CD4-positive, alpha-beta T cell (primary cell): ENCODE measurements at regions not wholly inside any gene's neighbourhood (a gene's known extent, or its start where the extent isn't known, plus 50 kb on each side); places are given as distances from the start of the nearest gene placed in this dataset.

Experiments used
- ATAC-seq: fragments of 200-7000 bp; cut with Tn5 transposase; one replicate; pipeline ENCODE4 v1.10.0; 2022; ENCODE audit warnings: mild to moderate bottlenecking; ENCODE audit not compliant: poor library complexity
- CTCF ChIA-PET: fragments of 350-600 bp; sonication (Branson Sonifier 250); formaldehyde crosslinking; loops from one replicate; lab custom pipeline; 2021; ENCODE audit warnings: antibody characterized with exemption, inconsistent platforms; lab: Charles Lee
- POLR2A ChIA-PET: fragments of 350-600 bp; sonication (Branson Sonifier 250); formaldehyde crosslinking; loops from one replicate; lab custom pipeline; 2021; ENCODE audit warnings: antibody characterized with exemption, inconsistent platforms; lab: Charles Lee
- DNase-seq, 14 experiments: peaks; one replicate each; pipeline ENCODE4 v3.0.0-alpha.2; 2013 to 2020; ENCODE audit warnings: mixed read lengths in 2 of 14
- H3K27ac ChIP-seq, 2 donors: one replicate each; pipeline versions ENCODE4 v1.5.1 to v1.7.0; 2013; ENCODE audit warnings: low read length in 2 of 2, low read depth in 1 of 2, mild to moderate bottlenecking in 1 of 2
- H3K27me3 ChIP-seq, 2 experiments: 1 replicate in 1 of 2; 2 replicates in 1 of 2; pipeline versions ENCODE4 v1.6.1 to v1.7.0; 2013; ENCODE audit warnings: low read length in 2 of 2, control low read depth in 1 of 2, mild to moderate bottlenecking in 1 of 2, moderate library complexity in 1 of 2; ENCODE audit not compliant: insufficient read depth in 2 of 2, control insufficient read depth in 1 of 2
- H3K36me3 ChIP-seq: one replicate; pipeline ENCODE4 v1.6.1; 2013; ENCODE audit warnings: low read length, control low read depth; ENCODE audit not compliant: insufficient read depth
- H3K4me1 ChIP-seq: one replicate; pipeline ENCODE4 v1.6.1; 2013; ENCODE audit warnings: low read length, control low read depth; ENCODE audit not compliant: insufficient read depth
- H3K4me3 ChIP-seq: one replicate; pipeline ENCODE4 v1.5.1; 2013; ENCODE audit warnings: mild to moderate bottlenecking, low read length, moderate library complexity
- H3K9me3 ChIP-seq, 2 experiments: 1 replicate in 1 of 2; 2 replicates in 1 of 2; pipeline versions ENCODE4 v1.6.1 to v1.7.0; 2013; ENCODE audit warnings: low read length in 2 of 2, mild to moderate bottlenecking in 2 of 2, control low read depth in 1 of 2, moderate library complexity in 1 of 2; ENCODE audit not compliant: control insufficient read depth in 1 of 2, insufficient read depth in 1 of 2
- H3K27ac Mint-ChIP-seq: one replicate; pipeline ENCODE4 v1.8.0; 2020; ENCODE audit warnings: mixed read lengths
- H3K27me3 Mint-ChIP-seq: one replicate; pipeline ENCODE4 v1.8.0; 2021; ENCODE audit warnings: mixed read lengths
- H3K36me3 Mint-ChIP-seq: one replicate; pipeline ENCODE4 v1.8.0; 2021; ENCODE audit warnings: low read depth, mixed read lengths
- H3K4me1 Mint-ChIP-seq: one replicate; pipeline ENCODE4 v1.8.0; 2021; ENCODE audit warnings: low read depth, mixed read lengths
- H3K4me3 Mint-ChIP-seq: one replicate; pipeline ENCODE4 v1.8.0; 2020; ENCODE audit warnings: mild to moderate bottlenecking, mixed read lengths
- H3K9me3 Mint-ChIP-seq: one replicate; pipeline ENCODE4 v1.8.0; 2020; ENCODE audit warnings: mixed read lengths
- intact Hi-C, 2 experiments: fragments of 100-400 bp; cut with DNase I in 1 of 2; cut with micrococcal nuclease in 1 of 2; formaldehyde crosslinking; loops; one replicate each; pipeline versions ENCODE4 v1.15.1 to v1.9.0; 2023 to 2025; cut with DNase I, micrococcal nuclease
- TF ChIP-seq, protein P1 (sequence below): fragments of 200-600 bp; IDR thresholded peaks from one replicate; pipeline ENCODE4 v1.8.0; 2022; ENCODE audit warnings: antibody characterized with exemption, mild to moderate bottlenecking

DNA sequence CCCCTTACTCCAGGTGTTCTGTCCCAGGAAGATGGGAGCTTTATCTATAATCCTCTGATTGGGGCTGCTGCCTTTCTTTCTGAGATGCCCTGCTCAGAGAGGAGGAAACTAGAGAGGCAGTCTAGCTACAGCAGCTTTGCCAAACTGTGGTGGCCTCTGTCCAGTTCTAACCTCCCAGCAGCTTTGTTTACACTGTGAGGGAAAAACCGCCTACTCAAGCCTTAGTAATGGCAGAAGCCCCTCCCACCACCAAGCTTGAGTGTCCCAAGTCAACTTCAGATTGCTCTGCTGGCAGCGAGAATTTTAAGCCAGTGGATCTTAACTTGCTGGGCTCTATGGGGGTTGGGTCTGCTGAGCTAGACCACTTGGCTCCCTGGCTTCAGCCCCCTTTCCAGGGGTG is 394.9 kb upstream of the PABPC5 start:
- Histone ChIP-seq H3K27me3 (no peaks in the 10 kb centered on the region), H3K9me3 (peaks cover 0 to 5% of the 10 kb centered on the region in 2 experiments), H3K4me3 (no peak overlapping the region), H3K27ac (no peak overlapping the region), H3K4me1 (no peaks in the 10 kb centered on the region), H3K36me3 (no peaks in the 10 kb centered on the region)
- no peaks in the 10 kb centered on the region for H3K27me3 Mint-ChIP-seq
- intact Hi-C loops, result no loop called here
- DNase-seq (no peak), ATAC-seq (no peak)
- no peaks in the 10 kb centered on the region for H3K4me1 Mint-ChIP-seq
- H3K4me3 Mint-ChIP-seq, result no peak overlapping the region
- ChIA-PET POLR2A (no interaction called here), CTCF (no interaction called here)
- no peak overlapping the region for H3K27ac Mint-ChIP-seq
- TF ChIP-seq, protein P1, sequence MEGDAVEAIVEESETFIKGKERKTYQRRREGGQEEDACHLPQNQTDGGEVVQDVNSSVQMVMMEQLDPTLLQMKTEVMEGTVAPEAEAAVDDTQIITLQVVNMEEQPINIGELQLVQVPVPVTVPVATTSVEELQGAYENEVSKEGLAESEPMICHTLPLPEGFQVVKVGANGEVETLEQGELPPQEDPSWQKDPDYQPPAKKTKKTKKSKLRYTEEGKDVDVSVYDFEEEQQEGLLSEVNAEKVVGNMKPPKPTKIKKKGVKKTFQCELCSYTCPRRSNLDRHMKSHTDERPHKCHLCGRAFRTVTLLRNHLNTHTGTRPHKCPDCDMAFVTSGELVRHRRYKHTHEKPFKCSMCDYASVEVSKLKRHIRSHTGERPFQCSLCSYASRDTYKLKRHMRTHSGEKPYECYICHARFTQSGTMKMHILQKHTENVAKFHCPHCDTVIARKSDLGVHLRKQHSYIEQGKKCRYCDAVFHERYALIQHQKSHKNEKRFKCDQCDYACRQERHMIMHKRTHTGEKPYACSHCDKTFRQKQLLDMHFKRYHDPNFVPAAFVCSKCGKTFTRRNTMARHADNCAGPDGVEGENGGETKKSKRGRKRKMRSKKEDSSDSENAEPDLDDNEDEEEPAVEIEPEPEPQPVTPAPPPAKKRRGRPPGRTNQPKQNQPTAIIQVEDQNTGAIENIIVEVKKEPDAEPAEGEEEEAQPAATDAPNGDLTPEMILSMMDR, result no peak
- peaks cover 5% of the 10 kb centered on the region for H3K9me3 Mint-ChIP-seq
- H3K36me3 Mint-ChIP-seq, result no peaks in the 10 kb centered on the region

DNA sequence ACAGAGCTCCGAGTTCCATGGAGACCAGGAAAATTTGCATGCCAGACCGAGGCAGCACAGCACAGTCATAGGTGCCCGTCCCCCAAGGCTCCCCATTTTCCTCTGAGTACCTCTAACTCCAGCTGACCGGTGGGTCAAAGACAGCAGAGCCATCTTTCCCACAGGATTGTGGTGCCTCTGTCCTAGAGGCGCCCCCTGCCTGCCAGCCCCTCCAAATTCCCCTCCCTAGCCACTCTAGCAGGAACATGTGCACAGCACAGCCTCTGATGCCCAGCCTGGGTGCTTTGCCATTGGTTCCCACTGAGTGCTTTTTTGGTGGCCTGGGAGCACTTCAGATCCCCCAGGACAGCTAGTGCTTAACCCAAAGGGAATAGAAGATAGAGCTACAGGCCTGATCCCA is 368.5 kb upstream of the PABPC5 start:
- no peaks in the 10 kb centered on the region for H3K27me3 Mint-ChIP-seq
- Histone ChIP-seq H3K9me3 (peaks cover 0 to 9% of the 10 kb centered on the region in 2 experiments), H3K27me3 (no peaks in the 10 kb centered on the region), H3K36me3 (no peaks in the 10 kb centered on the region), H3K4me3 (no peak overlapping the region), H3K27ac (no peak overlapping the region), H3K4me1 (no peaks in the 10 kb centered on the region)
- DNase-seq, result no peak
- H3K4me1 Mint-ChIP-seq, result no peaks in the 10 kb centered on the region
- H3K27ac Mint-ChIP-seq, result no peak overlapping the region
- no peak for ATAC-seq
- TF ChIP-seq, protein P1, result no peak
- H3K9me3 Mint-ChIP-seq, result peaks cover 2% of the 10 kb centered on the region
- H3K4me3 Mint-ChIP-seq, result no peak overlapping the region
- CTCF ChIA-PET, result no interaction called here
- intact Hi-C loops, result no loop called here
- POLR2A ChIA-PET, result no interaction called here
- H3K36me3 Mint-ChIP-seq, result no peaks in the 10 kb centered on the region

DNA sequence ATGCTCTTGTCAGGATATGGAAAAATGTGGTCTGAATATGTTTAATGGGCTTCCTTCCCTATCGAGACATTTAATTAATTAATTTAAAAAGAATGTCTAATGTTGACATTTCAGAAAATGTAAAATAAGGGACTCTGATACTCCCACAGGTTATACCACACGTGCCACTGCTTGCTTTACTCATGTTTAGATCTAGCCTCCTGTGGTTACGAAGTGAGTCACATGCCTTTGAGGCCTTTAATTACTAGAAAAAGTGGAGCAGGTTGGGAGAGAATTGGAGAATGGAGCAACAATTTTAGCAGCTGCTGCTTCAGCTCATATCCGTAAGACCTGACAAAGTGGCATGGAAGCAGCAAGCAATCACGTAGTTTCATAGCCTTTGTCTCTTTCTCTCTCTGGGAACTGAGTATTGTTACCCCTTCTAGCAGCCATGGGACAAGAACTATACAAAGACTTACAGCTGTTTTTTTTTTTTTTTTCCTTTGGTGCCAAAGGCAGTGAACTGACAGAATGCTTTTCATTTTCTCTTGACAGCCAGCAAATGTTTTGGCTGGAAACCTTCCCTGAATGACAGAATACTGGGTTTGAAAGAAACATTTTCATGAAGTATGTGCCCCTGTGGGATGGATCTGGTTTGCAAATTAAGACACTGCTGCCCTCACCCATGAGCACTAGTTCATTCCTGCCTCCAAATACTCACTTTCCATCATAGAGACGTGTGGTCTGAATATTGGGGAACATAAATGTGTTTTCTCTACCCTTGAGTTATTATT is 355.1 kb upstream of the PABPC5 start:
- Histone ChIP-seq H3K4me3 (no peak overlapping the region), H3K27me3 (no peaks in the 10 kb centered on the region), H3K4me1 (no peaks in the 10 kb centered on the region), H3K9me3 (peaks cover 0 to 20% of the 10 kb centered on the region in 2 experiments), H3K27ac (no peak overlapping the region), H3K36me3 (no peaks in the 10 kb centered on the region)
- TF ChIP-seq, protein P1, result no peak
- no peak for DNase-seq
- no peak overlapping the region for H3K4me3 Mint-ChIP-seq
- H3K27me3 Mint-ChIP-seq, result no peaks in the 10 kb centered on the region
- no peak for ATAC-seq
- peaks cover 4% of the 10 kb centered on the region for H3K9me3 Mint-ChIP-seq
- ChIA-PET POLR2A (no interaction called here), CTCF (interaction anchor here (1.8 kb wide), 1 partner anchor 8 kb away, joined by 3 read pairs; no protein-coding TSS in a partner anchor)
- H3K27ac Mint-ChIP-seq, result no peak overlapping the region
- H3K36me3 Mint-ChIP-seq, result no peaks in the 10 kb centered on the region
- no peaks in the 10 kb centered on the region for H3K4me1 Mint-ChIP-seq
- intact Hi-C loops, result no loop called here
